Ovary (tissue), 3 donors: ENCODE measurements at regions not wholly inside any gene's neighbourhood (a gene's known extent, or its start where the extent isn't known, plus 50 kb on each side); places are given as distances from the start of the nearest gene placed in this dataset.

Experiments used
- CTCF ChIP-seq, 3 donors: fragments of 450-650 bp in 2 of 3; fragments of 200-600 bp in 1 of 3; IDR thresholded peaks; one replicate each; pipeline versions ENCODE4 v1.5.1 to v1.8.0; 2016 to 2022; ENCODE audit warnings: antibody characterized with exemption in 3 of 3, mild to moderate bottlenecking in 1 of 3
- EP300 ChIP-seq: sonication (generic); formaldehyde crosslinking; IDR thresholded peaks from one replicate; pipeline ENCODE4 v1.6.1; 2017; ENCODE audit warnings: antibody characterized with exemption
- POLR2A ChIP-seq: fragments of 450-650 bp; IDR thresholded peaks from one replicate; pipeline ENCODE4 v1.6.1; 2017; ENCODE audit warnings: antibody characterized with exemption, mild to moderate bottlenecking, moderate library complexity
- donor health status: DM: no; HTN: no; CAD: no.

- TF ChIP-seq POLR2A (no peak), CTCF (IDR thresholded peaks at IDR 0.05) (no peak), EP300 (no peak)
Measured at GRCh38 chr4:129474698-129475097, 378.7 kb downstream of the C4orf33 start.
